ENCODE measurements at regions not wholly inside any gene's neighbourhood (a gene's known extent, or its start where the extent isn't known, plus 50 kb on each side); places are given as distances from the start of the nearest gene placed in this dataset.

GRCh38 chr2:216944733-216945132 lies 84.9 kb upstream of the TNP1 start:
- no peak for ATAC-seq
- no peak for DNase-seq (ENCODE audit: low spot score)
- H2AFZ ChIP-seq, result no peak overlapping the region
- no peaks in the 10 kb centered on the region for H3K36me3 Mint-ChIP-seq (ENCODE audit: low read depth)
- H4K20me1 ChIP-seq (replicated peaks; ENCODE audit: insufficient read depth), result no peaks in the 10 kb centered on the region
- no peaks in the 10 kb centered on the region for H3K79me2 ChIP-seq (replicated peaks; ENCODE audit: insufficient read depth)
- H3K27me3 Mint-ChIP-seq (ENCODE audit: insufficient read depth, low read depth, poor library complexity), result peaks cover 5% of the 10 kb centered on the region
- H3K4me1 Mint-ChIP-seq, result no peaks in the 10 kb centered on the region
- H3K36me3 ChIP-seq (ENCODE audit: insufficient read depth), result no peaks in the 10 kb centered on the region
- no peaks in the 10 kb centered on the region; the same call in 2 of the 3 replicates for H3K9me3 Mint-ChIP-seq
- no peak overlapping the region for H3K4me3 ChIP-seq
- H3K27ac Mint-ChIP-seq, result no peak overlapping the region
- no peak overlapping the region for H3K4me3 Mint-ChIP-seq
- no peaks in the 10 kb centered on the region for H3K27me3 ChIP-seq (ENCODE audit: insufficient read depth)
- H3K9me2 ChIP-seq (ENCODE audit: insufficient read depth), result 0 out of 2 replicates have a peak, but pooled peaks cover 4% of the 10 kb centered on the region
- H3F3A ChIP-seq (replicated peaks; ENCODE audit: low read depth), result no peaks in the 10 kb centered on the region
- no peak overlapping the region for H3K4me2 ChIP-seq
- no peaks in the 10 kb centered on the region for H3K4me1 ChIP-seq (ENCODE audit: insufficient read depth)
- no peak overlapping the region for H3K27ac ChIP-seq (ENCODE audit: low read depth)
- TF ChIP-seq ZNF114 (CRISPR knock-in tag; IDR thresholded peaks at IDR 0.05) (no peak), POLR2AphosphoS5 (IDR thresholded peaks at IDR 0.05; ENCODE audit: low read depth) (no peak), CREB1 (CRISPR knock-in tag; IDR thresholded peaks at IDR 0.05; ENCODE audit: low read depth) (no peak), EZH2phosphoT487 (IDR thresholded peaks at IDR 0.05; ENCODE audit: unreplicated experiment) (no peak), JUNB (IDR thresholded peaks at IDR 0.05; ENCODE audit: unreplicated experiment) (no peak), EZH2 (IDR thresholded peaks at IDR 0.05; ENCODE audit: low read depth, unreplicated experiment) (no peak), NANOG (IDR thresholded peaks at IDR 0.05; ENCODE audit: borderline replicate concordance) (no peak), STAT1 (IDR thresholded peaks at IDR 0.05; ENCODE audit: unreplicated experiment) (no peak), ZNF331 (CRISPR knock-in tag; IDR thresholded peaks at IDR 0.05; ENCODE audit: low read depth) (no peak)
- TF ChIP-seq, protein P1, sequence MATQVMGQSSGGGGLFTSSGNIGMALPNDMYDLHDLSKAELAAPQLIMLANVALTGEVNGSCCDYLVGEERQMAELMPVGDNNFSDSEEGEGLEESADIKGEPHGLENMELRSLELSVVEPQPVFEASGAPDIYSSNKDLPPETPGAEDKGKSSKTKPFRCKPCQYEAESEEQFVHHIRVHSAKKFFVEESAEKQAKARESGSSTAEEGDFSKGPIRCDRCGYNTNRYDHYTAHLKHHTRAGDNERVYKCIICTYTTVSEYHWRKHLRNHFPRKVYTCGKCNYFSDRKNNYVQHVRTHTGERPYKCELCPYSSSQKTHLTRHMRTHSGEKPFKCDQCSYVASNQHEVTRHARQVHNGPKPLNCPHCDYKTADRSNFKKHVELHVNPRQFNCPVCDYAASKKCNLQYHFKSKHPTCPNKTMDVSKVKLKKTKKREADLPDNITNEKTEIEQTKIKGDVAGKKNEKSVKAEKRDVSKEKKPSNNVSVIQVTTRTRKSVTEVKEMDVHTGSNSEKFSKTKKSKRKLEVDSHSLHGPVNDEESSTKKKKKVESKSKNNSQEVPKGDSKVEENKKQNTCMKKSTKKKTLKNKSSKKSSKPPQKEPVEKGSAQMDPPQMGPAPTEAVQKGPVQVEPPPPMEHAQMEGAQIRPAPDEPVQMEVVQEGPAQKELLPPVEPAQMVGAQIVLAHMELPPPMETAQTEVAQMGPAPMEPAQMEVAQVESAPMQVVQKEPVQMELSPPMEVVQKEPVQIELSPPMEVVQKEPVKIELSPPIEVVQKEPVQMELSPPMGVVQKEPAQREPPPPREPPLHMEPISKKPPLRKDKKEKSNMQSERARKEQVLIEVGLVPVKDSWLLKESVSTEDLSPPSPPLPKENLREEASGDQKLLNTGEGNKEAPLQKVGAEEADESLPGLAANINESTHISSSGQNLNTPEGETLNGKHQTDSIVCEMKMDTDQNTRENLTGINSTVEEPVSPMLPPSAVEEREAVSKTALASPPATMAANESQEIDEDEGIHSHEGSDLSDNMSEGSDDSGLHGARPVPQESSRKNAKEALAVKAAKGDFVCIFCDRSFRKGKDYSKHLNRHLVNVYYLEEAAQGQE (IDR thresholded peaks at IDR 0.05; ENCODE audit: unreplicated experiment), result no peak
- TF ChIP-seq, protein P2, sequence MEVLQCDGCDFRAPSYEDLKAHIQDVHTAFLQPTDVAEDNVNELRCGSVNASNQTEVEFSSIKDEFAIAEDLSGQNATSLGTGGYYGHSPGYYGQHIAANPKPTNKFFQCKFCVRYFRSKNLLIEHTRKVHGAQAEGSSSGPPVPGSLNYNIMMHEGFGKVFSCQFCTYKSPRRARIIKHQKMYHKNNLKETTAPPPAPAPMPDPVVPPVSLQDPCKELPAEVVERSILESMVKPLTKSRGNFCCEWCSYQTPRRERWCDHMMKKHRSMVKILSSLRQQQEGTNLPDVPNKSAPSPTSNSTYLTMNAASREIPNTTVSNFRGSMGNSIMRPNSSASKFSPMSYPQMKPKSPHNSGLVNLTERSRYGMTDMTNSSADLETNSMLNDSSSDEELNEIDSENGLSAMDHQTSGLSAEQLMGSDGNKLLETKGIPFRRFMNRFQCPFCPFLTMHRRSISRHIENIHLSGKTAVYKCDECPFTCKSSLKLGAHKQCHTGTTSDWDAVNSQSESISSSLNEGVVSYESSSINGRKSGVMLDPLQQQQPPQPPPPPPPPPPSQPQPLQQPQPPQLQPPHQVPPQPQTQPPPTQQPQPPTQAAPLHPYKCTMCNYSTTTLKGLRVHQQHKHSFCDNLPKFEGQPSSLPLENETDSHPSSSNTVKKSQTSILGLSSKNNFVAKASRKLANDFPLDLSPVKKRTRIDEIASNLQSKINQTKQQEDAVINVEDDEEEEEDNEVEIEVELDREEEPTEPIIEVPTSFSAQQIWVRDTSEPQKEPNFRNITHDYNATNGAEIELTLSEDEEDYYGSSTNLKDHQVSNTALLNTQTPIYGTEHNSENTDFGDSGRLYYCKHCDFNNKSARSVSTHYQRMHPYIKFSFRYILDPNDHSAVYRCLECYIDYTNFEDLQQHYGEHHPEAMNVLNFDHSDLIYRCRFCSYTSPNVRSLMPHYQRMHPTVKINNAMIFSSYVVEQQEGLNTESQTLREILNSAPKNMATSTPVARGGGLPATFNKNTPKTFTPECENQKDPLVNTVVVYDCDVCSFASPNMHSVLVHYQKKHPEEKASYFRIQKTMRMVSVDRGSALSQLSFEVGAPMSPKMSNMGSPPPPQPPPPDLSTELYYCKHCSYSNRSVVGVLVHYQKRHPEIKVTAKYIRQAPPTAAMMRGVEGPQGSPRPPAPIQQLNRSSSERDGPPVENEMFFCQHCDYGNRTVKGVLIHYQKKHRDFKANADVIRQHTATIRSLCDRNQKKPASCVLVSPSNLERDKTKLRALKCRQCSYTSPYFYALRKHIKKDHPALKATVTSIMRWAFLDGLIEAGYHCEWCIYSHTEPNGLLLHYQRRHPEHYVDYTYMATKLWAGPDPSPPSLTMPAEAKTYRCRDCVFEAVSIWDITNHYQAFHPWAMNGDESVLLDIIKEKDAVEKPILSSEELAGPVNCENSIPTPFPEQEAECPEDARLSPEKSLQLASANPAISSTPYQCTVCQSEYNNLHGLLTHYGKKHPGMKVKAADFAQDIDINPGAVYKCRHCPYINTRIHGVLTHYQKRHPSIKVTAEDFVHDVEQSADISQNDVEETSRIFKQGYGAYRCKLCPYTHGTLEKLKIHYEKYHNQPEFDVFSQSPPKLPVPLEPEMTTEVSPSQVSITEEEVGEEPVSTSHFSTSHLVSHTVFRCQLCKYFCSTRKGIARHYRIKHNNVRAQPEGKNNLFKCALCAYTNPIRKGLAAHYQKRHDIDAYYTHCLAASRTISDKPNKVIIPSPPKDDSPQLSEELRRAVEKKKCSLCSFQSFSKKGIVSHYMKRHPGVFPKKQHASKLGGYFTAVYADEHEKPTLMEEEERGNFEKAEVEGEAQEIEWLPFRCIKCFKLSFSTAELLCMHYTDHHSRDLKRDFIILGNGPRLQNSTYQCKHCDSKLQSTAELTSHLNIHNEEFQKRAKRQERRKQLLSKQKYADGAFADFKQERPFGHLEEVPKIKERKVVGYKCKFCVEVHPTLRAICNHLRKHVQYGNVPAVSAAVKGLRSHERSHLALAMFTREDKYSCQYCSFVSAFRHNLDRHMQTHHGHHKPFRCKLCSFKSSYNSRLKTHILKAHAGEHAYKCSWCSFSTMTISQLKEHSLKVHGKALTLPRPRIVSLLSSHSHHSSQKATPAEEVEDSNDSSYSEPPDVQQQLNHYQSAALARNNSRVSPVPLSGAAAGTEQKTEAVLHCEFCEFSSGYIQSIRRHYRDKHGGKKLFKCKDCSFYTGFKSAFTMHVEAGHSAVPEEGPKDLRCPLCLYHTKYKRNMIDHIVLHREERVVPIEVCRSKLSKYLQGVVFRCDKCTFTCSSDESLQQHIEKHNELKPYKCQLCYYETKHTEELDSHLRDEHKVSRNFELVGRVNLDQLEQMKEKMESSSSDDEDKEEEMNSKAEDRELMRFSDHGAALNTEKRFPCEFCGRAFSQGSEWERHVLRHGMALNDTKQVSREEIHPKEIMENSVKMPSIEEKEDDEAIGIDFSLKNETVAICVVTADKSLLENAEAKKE (CRISPR knock-in tag; IDR thresholded peaks at IDR 0.05), result no peak
- TF ChIP-seq, protein P3, sequence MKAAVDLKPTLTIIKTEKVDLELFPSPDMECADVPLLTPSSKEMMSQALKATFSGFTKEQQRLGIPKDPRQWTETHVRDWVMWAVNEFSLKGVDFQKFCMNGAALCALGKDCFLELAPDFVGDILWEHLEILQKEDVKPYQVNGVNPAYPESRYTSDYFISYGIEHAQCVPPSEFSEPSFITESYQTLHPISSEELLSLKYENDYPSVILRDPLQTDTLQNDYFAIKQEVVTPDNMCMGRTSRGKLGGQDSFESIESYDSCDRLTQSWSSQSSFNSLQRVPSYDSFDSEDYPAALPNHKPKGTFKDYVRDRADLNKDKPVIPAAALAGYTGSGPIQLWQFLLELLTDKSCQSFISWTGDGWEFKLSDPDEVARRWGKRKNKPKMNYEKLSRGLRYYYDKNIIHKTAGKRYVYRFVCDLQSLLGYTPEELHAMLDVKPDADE (IDR thresholded peaks at IDR 0.05), result no peak
- TF ChIP-seq, protein P4, sequence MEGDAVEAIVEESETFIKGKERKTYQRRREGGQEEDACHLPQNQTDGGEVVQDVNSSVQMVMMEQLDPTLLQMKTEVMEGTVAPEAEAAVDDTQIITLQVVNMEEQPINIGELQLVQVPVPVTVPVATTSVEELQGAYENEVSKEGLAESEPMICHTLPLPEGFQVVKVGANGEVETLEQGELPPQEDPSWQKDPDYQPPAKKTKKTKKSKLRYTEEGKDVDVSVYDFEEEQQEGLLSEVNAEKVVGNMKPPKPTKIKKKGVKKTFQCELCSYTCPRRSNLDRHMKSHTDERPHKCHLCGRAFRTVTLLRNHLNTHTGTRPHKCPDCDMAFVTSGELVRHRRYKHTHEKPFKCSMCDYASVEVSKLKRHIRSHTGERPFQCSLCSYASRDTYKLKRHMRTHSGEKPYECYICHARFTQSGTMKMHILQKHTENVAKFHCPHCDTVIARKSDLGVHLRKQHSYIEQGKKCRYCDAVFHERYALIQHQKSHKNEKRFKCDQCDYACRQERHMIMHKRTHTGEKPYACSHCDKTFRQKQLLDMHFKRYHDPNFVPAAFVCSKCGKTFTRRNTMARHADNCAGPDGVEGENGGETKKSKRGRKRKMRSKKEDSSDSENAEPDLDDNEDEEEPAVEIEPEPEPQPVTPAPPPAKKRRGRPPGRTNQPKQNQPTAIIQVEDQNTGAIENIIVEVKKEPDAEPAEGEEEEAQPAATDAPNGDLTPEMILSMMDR (conservative IDR thresholded peaks at IDR 0.05; ENCODE audit: low read depth in 2 of 2), result no peak
